GM18861 (cell line): ENCODE measurements at regions not wholly inside any gene's neighbourhood (a gene's known extent, or its start where the extent isn't known, plus 50 kb on each side); places are given as distances from the start of the nearest gene placed in this dataset.

Experiments used
- ATAC-seq: cut with Tn5 transposase; IDR thresholded peaks from one replicate; pipeline ENCODE4 v1.9.1; 2021; ENCODE audit not compliant: unreplicated experiment

GRCh38 chr10:3631291-3631690 is 153.7 kb downstream of the KLF6 start:
- ATAC-seq: no peak

- peak; percentile 70 for ATAC-seq
Observed at GRCh38 chr10:3625959-3626751, 158.9 kb downstream of the KLF6 start.

GRCh38 chr10:3624367-3624766 is 160.6 kb downstream of the KLF6 start:
- no peak for ATAC-seq

- ATAC-seq: peak; percentile 37
Observed at GRCh38 chr10:3623746-3624145, 161.3 kb downstream of the KLF6 start.

GRCh38 chr10:3622845-3623621 is 162.0 kb downstream of the KLF6 start:
- peak; percentile 26 for ATAC-seq

- ATAC-seq: no peak
Observed at GRCh38 chr10:3622427-3622826, 162.6 kb downstream of the KLF6 start.

GRCh38 chr10:3620818-3621217 is 164.2 kb downstream of the KLF6 start:
- no peak for ATAC-seq

GRCh38 chr10:3619241-3619640 is 165.8 kb downstream of the KLF6 start:
- ATAC-seq: no peak

GRCh38 chr10:3616880-3617279 is 168.1 kb downstream of the KLF6 start:
- no peak for ATAC-seq

- ATAC-seq: no peak
Observed at GRCh38 chr10:3613318-3613717, 171.7 kb downstream of the KLF6 start.

GRCh38 chr10:3612183-3613001 is 172.6 kb downstream of the KLF6 start:
- ATAC-seq: no peak

- ATAC-seq: no peak
Observed at GRCh38 chr10:3606309-3606708, 178.7 kb downstream of the KLF6 start.

- ATAC-seq: no peak
Observed at GRCh38 chr10:3605882-3606281, 179.1 kb downstream of the KLF6 start.

GRCh38 chr10:3595736-3596135 is 189.3 kb downstream of the KLF6 start:
- no peak for ATAC-seq

- ATAC-seq: no peak
Observed at GRCh38 chr10:3593611-3594010, 191.4 kb downstream of the KLF6 start.

GRCh38 chr10:3592424-3592823 is 192.6 kb downstream of the KLF6 start:
- no peak for ATAC-seq

- ATAC-seq: no peak
Observed at GRCh38 chr10:3588816-3589215, 196.2 kb downstream of the KLF6 start.

- no peak for ATAC-seq
Observed at GRCh38 chr10:3588346-3588745, 196.7 kb downstream of the KLF6 start.

- ATAC-seq: no peak
Observed at GRCh38 chr10:3584926-3585784, 199.9 kb downstream of the KLF6 start.

GRCh38 chr10:3580565-3580964 is 204.4 kb downstream of the KLF6 start:
- no peak for ATAC-seq

- no peak for ATAC-seq
Observed at GRCh38 chr10:3579845-3580244, 205.2 kb downstream of the KLF6 start.
